Ascending aorta (tissue), 2 donors: ENCODE measurements at regions not wholly inside any gene's neighbourhood (a gene's known extent, or its start where the extent isn't known, plus 50 kb on each side); places are given as distances from the start of the nearest gene placed in this dataset.
"Not testable (repeated sequence)": the region's sequence is repeated elsewhere in the genome, so short reads cannot be mapped to it uniquely, and the experiment has no call there.

Source experiments
- DNase-seq, 2 donors: peaks; one replicate each; pipeline ENCODE4 v3.0.0-alpha.2; 2019; ENCODE audit warnings: low spot score in 2 of 2
- H3K27ac ChIP-seq, 2 donors: fragments of 200-600 bp; sonication (generic); one replicate each; pipeline ENCODE4 v1.5.1; 2016 to 2017; ENCODE audit warnings: mild to moderate bottlenecking in 1 of 2
- H3K27me3 ChIP-seq: fragments of 200-600 bp; sonication (generic); one replicate; pipeline ENCODE4 v1.5.1; 2017
- H3K36me3 ChIP-seq, 2 donors: fragments of 200-600 bp; sonication (generic); one replicate each; pipeline ENCODE4 v1.5.1; 2016
- H3K4me1 ChIP-seq, 2 donors: fragments of 200-600 bp; sonication (generic); one replicate each; pipeline ENCODE4 v1.5.1; 2016 to 2017; ENCODE audit warnings: mild to moderate bottlenecking in 1 of 2
- H3K4me3 ChIP-seq, 2 donors: fragments of 200-600 bp; sonication (generic); one replicate each; pipeline ENCODE4 v1.5.1; 2016 to 2017; ENCODE audit warnings: mild to moderate bottlenecking in 1 of 2
- H3K9me3 ChIP-seq, 2 donors: fragments of 200-600 bp; sonication (generic); one replicate each; pipeline ENCODE4 v1.5.1; 2016
- intact Hi-C: fragments of 100-400 bp; cut with DNase I; formaldehyde crosslinking; loops from one replicate; pipeline ENCODE4 v1.15.1; 2023

- H3K27me3 ChIP-seq, DNase-seq, H3K9me3 ChIP-seq, H3K36me3 ChIP-seq, H3K4me3 ChIP-seq, H3K4me1 ChIP-seq, intact Hi-C loops, H3K27ac ChIP-seq: not testable (repeated sequence)
Measured at GRCh38 chr21:10100873-10101272, 420.5 kb upstream of the TPTE start.

- H3K4me1 ChIP-seq, intact Hi-C loops, H3K27me3 ChIP-seq, H3K4me3 ChIP-seq, H3K36me3 ChIP-seq, DNase-seq, H3K9me3 ChIP-seq, H3K27ac ChIP-seq: not testable (repeated sequence)
Measured at GRCh38 chr21:10119342-10119741, 402.0 kb upstream of the TPTE start.

- H3K4me3 ChIP-seq, H3K9me3 ChIP-seq, H3K36me3 ChIP-seq, H3K27me3 ChIP-seq, intact Hi-C loops, H3K27ac ChIP-seq, H3K4me1 ChIP-seq: not testable (repeated sequence)
- DNase-seq = peak in 1 of 2 donors; percentile 60
Measured at GRCh38 chr21:10119746-10120535, 401.4 kb upstream of the TPTE start.

GRCh38 chr21:10120536-10120934, 400.8 kb upstream of the TPTE start:
- H3K27me3 ChIP-seq, H3K27ac ChIP-seq, intact Hi-C loops, H3K36me3 ChIP-seq, H3K4me1 ChIP-seq, H3K4me3 ChIP-seq, H3K9me3 ChIP-seq, DNase-seq: not testable (repeated sequence)

GRCh38 chr21:10120965-10121550, 400.3 kb upstream of the TPTE start:
- DNase-seq, intact Hi-C loops, H3K36me3 ChIP-seq, H3K27me3 ChIP-seq, H3K9me3 ChIP-seq, H3K4me1 ChIP-seq, H3K27ac ChIP-seq, H3K4me3 ChIP-seq: not testable (repeated sequence)

- H3K27me3 ChIP-seq, H3K9me3 ChIP-seq, H3K4me3 ChIP-seq, H3K4me1 ChIP-seq, H3K36me3 ChIP-seq, H3K27ac ChIP-seq, intact Hi-C loops: not testable (repeated sequence)
- peak in 1 of 2 donors; percentile 39 for DNase-seq
Measured at GRCh38 chr21:10121816-10122455, 399.4 kb upstream of the TPTE start.

- H3K4me3 ChIP-seq, H3K36me3 ChIP-seq, intact Hi-C loops, H3K27me3 ChIP-seq, H3K4me1 ChIP-seq, H3K27ac ChIP-seq, H3K9me3 ChIP-seq: not testable (repeated sequence)
- DNase-seq = peak in 1 of 2 donors; percentile 58
Measured at GRCh38 chr21:10122801-10123507, 398.4 kb upstream of the TPTE start.

GRCh38 chr21:10123508-10123885, 397.9 kb upstream of the TPTE start:
- H3K27me3 ChIP-seq, H3K4me3 ChIP-seq, intact Hi-C loops, H3K9me3 ChIP-seq, H3K4me1 ChIP-seq, H3K27ac ChIP-seq, H3K36me3 ChIP-seq: not testable (repeated sequence)
- peak in 1 of 2 donors; percentile 60 for DNase-seq

GRCh38 chr21:10125616-10126015, 395.8 kb upstream of the TPTE start:
- intact Hi-C loops, H3K4me3 ChIP-seq, H3K4me1 ChIP-seq, H3K36me3 ChIP-seq, H3K27me3 ChIP-seq, H3K9me3 ChIP-seq, H3K27ac ChIP-seq: not testable (repeated sequence)
- peak in 1 of 2 donors; percentile 57 for DNase-seq

GRCh38 chr21:10134119-10134518, 387.3 kb upstream of the TPTE start:
- H3K9me3 ChIP-seq, H3K27me3 ChIP-seq, H3K4me3 ChIP-seq, H3K36me3 ChIP-seq, intact Hi-C loops, H3K4me1 ChIP-seq, DNase-seq, H3K27ac ChIP-seq: not testable (repeated sequence)

GRCh38 chr21:10135879-10136278, 385.5 kb upstream of the TPTE start:
- DNase-seq, H3K27me3 ChIP-seq, H3K27ac ChIP-seq, H3K4me3 ChIP-seq, intact Hi-C loops, H3K4me1 ChIP-seq, H3K36me3 ChIP-seq, H3K9me3 ChIP-seq: not testable (repeated sequence)

GRCh38 chr21:10154178-10154577, 367.2 kb upstream of the TPTE start:
- H3K27me3 ChIP-seq, H3K4me1 ChIP-seq, H3K36me3 ChIP-seq, H3K27ac ChIP-seq, H3K4me3 ChIP-seq, DNase-seq, intact Hi-C loops, H3K9me3 ChIP-seq: not testable (repeated sequence)
